ENCODE measurements at regions not wholly inside any gene's neighbourhood (a gene's known extent, or its start where the extent isn't known, plus 50 kb on each side); places are given as distances from the start of the nearest gene placed in this dataset.
"Not testable (repeated sequence)": the region's sequence is repeated elsewhere in the genome, so short reads cannot be mapped to it uniquely, and the experiment has no call there.

GRCh38 chr9:36521148-36521547 is 51.5 kb upstream of the MELK start:
- no peak overlapping the region for H3K27ac Mint-ChIP-seq
- H3K27me3 Mint-ChIP-seq = peaks cover 4% of the 10 kb centered on the region
- no peaks in the 10 kb centered on the region for H3K4me1 Mint-ChIP-seq
- no peak overlapping the region for H3K4me3 Mint-ChIP-seq
- DNase-seq (ENCODE audit: low spot score in 2 of 2) = no peak
- no peaks in the 10 kb centered on the region for H3K36me3 Mint-ChIP-seq
- no peaks in the 10 kb centered on the region for H3K9me3 Mint-ChIP-seq
- no peak for ATAC-seq (ENCODE audit: low read depth)

- Mint-ChIP-seq H3K36me3 (no peaks in the 10 kb centered on the region), H3K27ac (no peak overlapping the region), H3K9me3 (no peaks in the 10 kb centered on the region), H3K4me1 (no peaks in the 10 kb centered on the region), H3K27me3 (peaks cover 4% of the 10 kb centered on the region), H3K4me3 (no peak overlapping the region)
- DNase-seq (ENCODE audit: low spot score in 2 of 2) = no peak
- no peak for ATAC-seq (ENCODE audit: low read depth)
Measured at GRCh38 chr9:36517131-36517530, 55.6 kb upstream of the MELK start.

GRCh38 chr9:36504156-36504555 is 68.5 kb upstream of the MELK start:
- Mint-ChIP-seq H3K9me3 (no peaks in the 10 kb centered on the region), H3K4me1 (peaks cover 13% of the 10 kb centered on the region), H3K4me3 (no peak overlapping the region), H3K27ac (no peak overlapping the region), H3K27me3 (peaks cover 2% of the 10 kb centered on the region), H3K36me3 (no peaks in the 10 kb centered on the region)
- ATAC-seq (ENCODE audit: low read depth) (no peak), DNase-seq (ENCODE audit: low spot score in 2 of 2) (no peak)

GRCh38 chr9:36503172-36504088 is 69.3 kb upstream of the MELK start:
- DNase-seq (ENCODE audit: low spot score in 2 of 2) (no peak), ATAC-seq (ENCODE audit: low read depth) (no peak)
- no peak overlapping the region for H3K4me3 Mint-ChIP-seq
- H3K27ac Mint-ChIP-seq = no peak overlapping the region
- H3K27me3 Mint-ChIP-seq = peaks cover 2% of the 10 kb centered on the region
- no peaks in the 10 kb centered on the region for H3K9me3 Mint-ChIP-seq
- no peaks in the 10 kb centered on the region for H3K36me3 Mint-ChIP-seq
- peaks cover 13% of the 10 kb centered on the region for H3K4me1 Mint-ChIP-seq

- Mint-ChIP-seq H3K36me3 (no peaks in the 10 kb centered on the region), H3K4me1 (peaks cover 13% of the 10 kb centered on the region), H3K27ac (no peak overlapping the region), H3K27me3 (peaks cover 2% of the 10 kb centered on the region), H3K4me3 (no peak overlapping the region), H3K9me3 (no peaks in the 10 kb centered on the region)
- ATAC-seq (ENCODE audit: low read depth) = no peak
- no peak for DNase-seq (ENCODE audit: low spot score in 2 of 2)
Measured at GRCh38 chr9:36501727-36502126, 71.0 kb upstream of the MELK start.

GRCh38 chr9:36500931-36501330 is 71.8 kb upstream of the MELK start:
- Mint-ChIP-seq H3K4me3 (peak overlapping the region; percentile 28), H3K4me1 (peaks cover 13% of the 10 kb centered on the region)
- H3K27ac Mint-ChIP-seq; ATAC-seq (ENCODE audit: low read depth); H3K36me3 Mint-ChIP-seq; H3K9me3 Mint-ChIP-seq; H3K27me3 Mint-ChIP-seq; DNase-seq (ENCODE audit: low spot score in 2 of 2): not testable (repeated sequence)

GRCh38 chr9:36499174-36499890 is 73.4 kb upstream of the MELK start:
- H3K27ac Mint-ChIP-seq = no peak overlapping the region
- DNase-seq (ENCODE audit: low spot score in 2 of 2) (no peak), ATAC-seq (ENCODE audit: low read depth) (no peak)
- H3K9me3 Mint-ChIP-seq = no peaks in the 10 kb centered on the region
- H3K4me1 Mint-ChIP-seq = peaks cover 13% of the 10 kb centered on the region
- no peaks in the 10 kb centered on the region for H3K27me3 Mint-ChIP-seq
- H3K4me3 Mint-ChIP-seq = no peak overlapping the region
- H3K36me3 Mint-ChIP-seq = no peaks in the 10 kb centered on the region

GRCh38 chr9:36493564-36493963 is 79.1 kb upstream of the MELK start:
- not testable (repeated sequence) for DNase-seq (ENCODE audit: low spot score in 2 of 2); H3K9me3 Mint-ChIP-seq; H3K27me3 Mint-ChIP-seq; H3K36me3 Mint-ChIP-seq
- peak; percentile 74 for ATAC-seq (ENCODE audit: low read depth)
- peak overlapping the region; percentile 2 for H3K27ac Mint-ChIP-seq
- H3K4me1 Mint-ChIP-seq = peaks cover 20% of the 10 kb centered on the region
- H3K4me3 Mint-ChIP-seq = peak overlapping the region; percentile 62

GRCh38 chr9:36492865-36493264 is 79.8 kb upstream of the MELK start:
- DNase-seq (ENCODE audit: low spot score in 2 of 2) (no peak), ATAC-seq (ENCODE audit: low read depth) (no peak)
- Mint-ChIP-seq H3K27ac (peak overlapping the region; percentile 71), H3K4me1 (peaks cover 27% of the 10 kb centered on the region), H3K27me3 (no peaks in the 10 kb centered on the region), H3K4me3 (peak overlapping the region; percentile 53), H3K36me3 (no peaks in the 10 kb centered on the region), H3K9me3 (no peaks in the 10 kb centered on the region)

GRCh38 chr9:36489453-36489852 is 83.2 kb upstream of the MELK start:
- Mint-ChIP-seq H3K4me1 (peaks cover 39% of the 10 kb centered on the region), H3K27ac (peak overlapping the region; percentile 97), H3K9me3 (no peaks in the 10 kb centered on the region), H3K36me3 (no peaks in the 10 kb centered on the region), H3K4me3 (no peak overlapping the region), H3K27me3 (no peaks in the 10 kb centered on the region)
- no peak for DNase-seq (ENCODE audit: low spot score in 2 of 2)
- no peak for ATAC-seq (ENCODE audit: low read depth)

- no peaks in the 10 kb centered on the region for H3K27me3 Mint-ChIP-seq
- H3K36me3 Mint-ChIP-seq = no peaks in the 10 kb centered on the region
- DNase-seq (ENCODE audit: low spot score in 2 of 2) = no peak
- H3K4me1 Mint-ChIP-seq = peaks cover 37% of the 10 kb centered on the region
- peak overlapping the region; percentile 97 for H3K27ac Mint-ChIP-seq
- H3K9me3 Mint-ChIP-seq = no peaks in the 10 kb centered on the region
- ATAC-seq (ENCODE audit: low read depth) = no peak
- peak overlapping the region; percentile 94 for H3K4me3 Mint-ChIP-seq
Measured at GRCh38 chr9:36488389-36488756, 84.3 kb upstream of the MELK start.

GRCh38 chr9:36487482-36488388 is 85.0 kb upstream of the MELK start:
- ATAC-seq (ENCODE audit: low read depth) = peak; percentile 81
- peak; percentile 83 to 85 for DNase-seq (ENCODE audit: low spot score in 2 of 2)
- Mint-ChIP-seq H3K27me3 (no peaks in the 10 kb centered on the region), H3K36me3 (no peaks in the 10 kb centered on the region), H3K27ac (peak overlapping the region; percentile 97), H3K9me3 (no peaks in the 10 kb centered on the region), H3K4me3 (peak overlapping the region; percentile 94), H3K4me1 (peaks cover 34% of the 10 kb centered on the region)

GRCh38 chr9:36486933-36487481 is 85.7 kb upstream of the MELK start:
- H3K36me3 Mint-ChIP-seq = no peaks in the 10 kb centered on the region
- peak overlapping the region; percentile 80 for H3K4me3 Mint-ChIP-seq
- peaks cover 34% of the 10 kb centered on the region for H3K4me1 Mint-ChIP-seq
- DNase-seq (ENCODE audit: low spot score in 2 of 2) (peak in 1 of 2 donors; percentile 36), ATAC-seq (ENCODE audit: low read depth) (peak; percentile 23)
- peak overlapping the region; percentile 13 for H3K27ac Mint-ChIP-seq
- no peaks in the 10 kb centered on the region for H3K27me3 Mint-ChIP-seq
- no peaks in the 10 kb centered on the region for H3K9me3 Mint-ChIP-seq

All from memory B cell (primary cell).